IMR-90 (cell line): ENCODE measurements at regions not wholly inside any gene's neighbourhood (a gene's known extent, or its start where the extent isn't known, plus 50 kb on each side); places are given as distances from the start of the nearest gene placed in this dataset.

Experiments used
- ATAC-seq: fragments of 200-7000 bp; cut with Tn5 transposase; 2 replicates; pipeline ENCODE4 v1.9.1; 2020; ENCODE audit warnings: low read depth, mild to moderate bottlenecking, moderate library complexity
- BruUV-seq: library from RNA; stranded (reverse); fragments of 400-500 nt; replicated peaks from 2 replicates; lab custom pipeline; 2021; lab: Mats Ljungman, UMichigan
- CTCF ChIA-PET: fragments of 300-600 bp; formaldehyde crosslinking; extraction: SDS; loops from one replicate; lab custom pipeline; 2021; ENCODE audit warnings: antibody characterized with exemption; lab: Yijun Ruan, JAX
- POLR2A ChIA-PET: fragments of 300-600 bp; sonication (Branson Sonifier 250); formaldehyde crosslinking; loops from one replicate; lab custom pipeline; 2022; ENCODE audit warnings: antibody characterized with exemption; ENCODE audit not compliant: unreplicated experiment; lab: Charles Lee
- DNase-seq: peaks from one replicate; pipeline ENCODE4 v3.0.0; 2013
- H2AFZ ChIP-seq: replicated peaks from 2 replicates; pipeline ENCODE3; 2013; ENCODE audit warnings: low read length, mild to moderate bottlenecking; ENCODE audit not compliant: poor library complexity
- H2AK5ac ChIP-seq: 2 replicates; pipeline ENCODE4 v1.6.1; 2013; ENCODE audit warnings: low read depth, low read length, inconsistent platforms
- H2AK9ac ChIP-seq: replicated peaks from 2 replicates; pipeline ENCODE3; 2013; ENCODE audit warnings: mild to moderate bottlenecking, low read depth, low read length, moderate library complexity; ENCODE audit not compliant: poor library complexity
- H2BK120ac ChIP-seq: 2 replicates; pipeline ENCODE4 v1.6.1; 2013; ENCODE audit warnings: low read depth, low read length, inconsistent platforms
- H2BK15ac ChIP-seq: 3 replicates; pipeline ENCODE4 v1.6.1; 2013; ENCODE audit warnings: low read depth, low read length, inconsistent platforms
- H2BK20ac ChIP-seq: 2 replicates; pipeline ENCODE4 v1.6.1; 2013; ENCODE audit warnings: low read depth, mild to moderate bottlenecking, inconsistent platforms, low read length, moderate library complexity
- H2BK5ac ChIP-seq: 2 replicates; pipeline ENCODE4 v1.6.1; 2013; ENCODE audit warnings: mild to moderate bottlenecking, low read depth, low read length, inconsistent platforms; ENCODE audit not compliant: poor library complexity, severe bottlenecking
- H3K14ac ChIP-seq: replicated peaks from 2 replicates; pipeline ENCODE4 v1.6.1; 2013; ENCODE audit warnings: low read depth, low read length, inconsistent platforms
- H3K18ac ChIP-seq: 2 replicates; pipeline ENCODE4 v1.6.1; 2013; ENCODE audit warnings: low read depth, low read length, control low read depth
- H3K23ac ChIP-seq: 2 replicates; pipeline ENCODE4 v1.6.1; 2013; ENCODE audit warnings: low read depth, low read length, inconsistent platforms
- H3K27ac ChIP-seq: 2 replicates; pipeline ENCODE4 v1.5.1; 2013; ENCODE audit warnings: mild to moderate bottlenecking, control low read depth, low read length; ENCODE audit not compliant: insufficient read depth
- H3K27me3 ChIP-seq: 2 replicates; pipeline ENCODE4 v1.6.1; 2013; ENCODE audit warnings: low read length; ENCODE audit not compliant: control insufficient read depth, insufficient read depth
- H3K36me3 ChIP-seq: 2 replicates; pipeline ENCODE4 v1.6.1; 2013; ENCODE audit warnings: low read length, mixed read lengths; ENCODE audit not compliant: control insufficient read depth, insufficient read depth
- H3K4ac ChIP-seq: 2 replicates; pipeline ENCODE4 v1.6.1; 2013; ENCODE audit warnings: low read depth, low read length, inconsistent platforms
- H3K4me1 ChIP-seq: 2 replicates; pipeline ENCODE4 v1.6.1; 2013; ENCODE audit warnings: low read length, mixed read lengths; ENCODE audit not compliant: control insufficient read depth, insufficient read depth
- H3K4me2 ChIP-seq: 2 replicates; pipeline ENCODE4 v1.6.1; 2013; ENCODE audit warnings: low read depth, mild to moderate bottlenecking, control low read depth, low read length, moderate library complexity
- H3K4me3 ChIP-seq: 2 replicates; pipeline ENCODE4 v1.5.1; 2013; ENCODE audit warnings: low read depth, mild to moderate bottlenecking, control low read depth, low read length, moderate library complexity; ENCODE audit not compliant: insufficient read depth
- H3K56ac ChIP-seq: 2 replicates; pipeline ENCODE4 v1.6.1; 2013; ENCODE audit warnings: low read length, inconsistent platforms; ENCODE audit not compliant: insufficient read depth; ENCODE audit errors: extremely low read depth
- H3K79me1 ChIP-seq, 2 experiments: 2 replicates each; pipeline ENCODE4 v1.6.1; 2013; ENCODE audit warnings: low read length in 2 of 2, inconsistent platforms in 1 of 2, low read depth in 1 of 2
- H3K9ac ChIP-seq: 2 replicates; pipeline ENCODE4 v1.6.1; 2013; ENCODE audit warnings: low read depth, low read length, control low read depth
- H3K9me1 ChIP-seq: 2 replicates; pipeline ENCODE4 v1.6.1; 2013; ENCODE audit warnings: low read length, inconsistent platforms; ENCODE audit not compliant: insufficient read depth
- H3K9me3 ChIP-seq: 2 replicates; pipeline ENCODE4 v1.6.1; 2013; ENCODE audit warnings: low read length; ENCODE audit not compliant: control insufficient read depth, insufficient read depth
- H4K20me1 ChIP-seq: 2 replicates; pipeline ENCODE4 v1.6.1; 2013; ENCODE audit warnings: low read length, inconsistent platforms; ENCODE audit not compliant: insufficient read depth
- H4K5ac ChIP-seq: 2 replicates; pipeline ENCODE4 v1.6.1; 2013; ENCODE audit warnings: mild to moderate bottlenecking, low read depth, low read length, control low read depth
- H4K8ac ChIP-seq, 2 experiments: 2 replicates each; pipeline ENCODE4 v1.6.1; 2013; ENCODE audit warnings: low read depth in 2 of 2, low read length in 2 of 2, control low read depth in 1 of 2, inconsistent platforms in 1 of 2
- H4K91ac ChIP-seq: 2 replicates; pipeline ENCODE4 v1.6.1; 2013; ENCODE audit warnings: low read depth, low read length, inconsistent platforms; ENCODE audit not compliant: insufficient read depth
- BHLHE40 ChIP-seq: fragments of 150-350 bp; IDR thresholded peaks from 2 replicates; pipeline ENCODE4 v1.6.1; 2016; ENCODE audit warnings: mild to moderate bottlenecking, low read depth, low read length
- CEBPB ChIP-seq: IDR thresholded peaks from 2 replicates; pipeline ENCODE4 v1.6.1; 2012; ENCODE audit warnings: low read depth, low read length, improper control_type of control experiment
- CHD1 ChIP-seq: IDR thresholded peaks from 2 replicates; pipeline ENCODE4 v1.6.1; 2012; ENCODE audit warnings: low read depth, low read length, improper control_type of control experiment
- FOS ChIP-seq: fragments of 150-350 bp; IDR thresholded peaks from 2 replicates; pipeline ENCODE4 v1.6.1; 2016; ENCODE audit warnings: low read depth, low read length
- MAFK ChIP-seq: IDR thresholded peaks from 2 replicates; pipeline ENCODE4 v1.6.1; 2012; ENCODE audit warnings: low read depth, low read length, improper control_type of control experiment
- MAZ ChIP-seq: IDR thresholded peaks from 2 replicates; pipeline ENCODE4 v1.6.1; 2012; ENCODE audit warnings: low read depth, mild to moderate bottlenecking, low read length, improper control_type of control experiment, moderate library complexity, borderline replicate concordance
- MXI1 ChIP-seq: IDR thresholded peaks from 2 replicates; pipeline ENCODE4 v1.6.1; 2012; ENCODE audit warnings: low read depth, mild to moderate bottlenecking, low read length, moderate library complexity, borderline replicate concordance
- NFE2L2 ChIP-seq: fragments of 150-350 bp; IDR thresholded peaks from 2 replicates; pipeline ENCODE4 v1.6.1; 2016; ENCODE audit warnings: low read depth, mild to moderate bottlenecking, low read length
- POLR2A ChIP-seq: IDR thresholded peaks from 2 replicates; pipeline ENCODE4 v1.6.1; 2012; ENCODE audit warnings: mild to moderate bottlenecking, low read depth, low read length
- RAD21 ChIP-seq: IDR thresholded peaks from 2 replicates; pipeline ENCODE4 v1.6.1; 2012; ENCODE audit warnings: low read length, improper control_type of control experiment
- RCOR1 ChIP-seq: IDR thresholded peaks from 2 replicates; pipeline ENCODE4 v1.6.1; 2012; ENCODE audit warnings: mild to moderate bottlenecking, low read length, improper control_type of control experiment; ENCODE audit not compliant: insufficient replicate concordance
- RFX5 ChIP-seq: IDR thresholded peaks from 2 replicates; pipeline ENCODE4 v1.8.0; 2012; ENCODE audit warnings: low read depth, mild to moderate bottlenecking, low read length, moderate library complexity
- SMC3 ChIP-seq: fragments of 150-350 bp; IDR thresholded peaks from 2 replicates; pipeline ENCODE4 v1.6.1; 2016; ENCODE audit warnings: low read depth, mild to moderate bottlenecking, antibody characterized with exemption, low read length, moderate library complexity
- WGBS, 2 experiments: methylation state at CpG; one replicate each; pipeline versions ENCODE4 v1.1.5 to v1.1.7; 2013; ENCODE audit warnings: missing lambda C conversion rate in 2 of 2; ENCODE audit not compliant: insufficient read length in 1 of 2; ENCODE audit errors: extremely low coverage in 2 of 2; 5-methylcytosine and 5-hydroxymethylcytosine counted together
- dilution Hi-C: fragments of 300-500 bp; cut with HindIII; formaldehyde crosslinking; loops from one replicate; pipeline ENCODE4 v1.14.3; 2018; ENCODE audit warnings: low sequenced_read_pairs; ENCODE audit not compliant: unreplicated experiment
- in situ Hi-C: fragments of 300-500 bp; cut with MboI; formaldehyde crosslinking; loops from 3 replicates; pipeline ENCODE4 v1.14.3; 2019; ENCODE audit warnings: low sequenced_read_pairs, inconsistent platforms, mixed read lengths
- intact Hi-C: fragments of 100-400 bp; cut with micrococcal nuclease; formaldehyde crosslinking; loops from 2 replicates; pipeline ENCODE4 v1.10.0; 2022
- TF ChIP-seq, protein P1 (sequence below): conservative IDR thresholded peaks from 2 replicates; pipeline ENCODE4 v1.5.1; 2012; ENCODE audit warnings: mild to moderate bottlenecking, low read depth, low read length, improper control_type of control experiment
- TF ChIP-seq, protein P2 (sequence below): fragments of 150-350 bp; IDR thresholded peaks from 2 replicates; pipeline ENCODE4 v1.6.1; 2016; ENCODE audit warnings: low read depth, mild to moderate bottlenecking, low read length, moderate library complexity, borderline replicate concordance
- TF ChIP-seq, protein P3 (sequence below): fragments of 150-350 bp; IDR thresholded peaks from 2 replicates; pipeline ENCODE4 v1.6.1; 2017; ENCODE audit warnings: mild to moderate bottlenecking, antibody characterized with exemption, low read length, low read depth

DNA sequence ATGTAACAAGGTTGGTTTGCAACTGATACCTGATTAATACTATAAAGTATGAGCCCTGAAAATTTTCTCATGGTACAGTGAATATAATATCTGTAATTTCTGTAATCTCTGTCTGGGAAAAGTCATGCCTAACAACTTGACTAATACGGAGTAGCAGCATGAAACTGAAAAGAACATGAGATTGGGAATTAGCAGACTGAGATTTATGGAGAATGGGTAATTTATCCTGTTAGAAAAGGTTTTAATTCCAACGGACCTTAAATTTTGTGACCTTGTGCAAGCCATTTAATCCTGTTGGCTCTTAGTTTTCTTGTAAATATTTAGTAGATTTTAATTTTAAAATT is 90.2 kb upstream of the CMC1 start:
- no peak overlapping the region for H3K4ac ChIP-seq
- ATAC-seq, result no peak
- ChIA-PET CTCF (no interaction called here), POLR2A (no interaction called here)
- no peak overlapping the region for H3K4me2 ChIP-seq
- H2BK15ac ChIP-seq, result no peak overlapping the region
- H3K36me3 ChIP-seq, result no peaks in the 10 kb centered on the region
- DNase-seq, result no peak
- no peaks in the 10 kb centered on the region for H3K27me3 ChIP-seq
- no peak overlapping the region for H3K4me3 ChIP-seq
- no peak overlapping the region for H2BK5ac ChIP-seq
- intact Hi-C loops, result no loop called here
- H2BK20ac ChIP-seq, result no peak overlapping the region
- BruUV-seq, result no TSS peak
- no peak overlapping the region for H3K56ac ChIP-seq
- no peak overlapping the region for H4K5ac ChIP-seq
- no peaks in the 10 kb centered on the region for H3K79me1 ChIP-seq
- no peak overlapping the region for H3K23ac ChIP-seq
- H2AFZ ChIP-seq, result no peak overlapping the region
- H3K9me3 ChIP-seq, result no peaks in the 10 kb centered on the region
- H3K27ac ChIP-seq, result no peak overlapping the region
- in situ Hi-C loops, result no loop called here
- TF ChIP-seq, protein P1, sequence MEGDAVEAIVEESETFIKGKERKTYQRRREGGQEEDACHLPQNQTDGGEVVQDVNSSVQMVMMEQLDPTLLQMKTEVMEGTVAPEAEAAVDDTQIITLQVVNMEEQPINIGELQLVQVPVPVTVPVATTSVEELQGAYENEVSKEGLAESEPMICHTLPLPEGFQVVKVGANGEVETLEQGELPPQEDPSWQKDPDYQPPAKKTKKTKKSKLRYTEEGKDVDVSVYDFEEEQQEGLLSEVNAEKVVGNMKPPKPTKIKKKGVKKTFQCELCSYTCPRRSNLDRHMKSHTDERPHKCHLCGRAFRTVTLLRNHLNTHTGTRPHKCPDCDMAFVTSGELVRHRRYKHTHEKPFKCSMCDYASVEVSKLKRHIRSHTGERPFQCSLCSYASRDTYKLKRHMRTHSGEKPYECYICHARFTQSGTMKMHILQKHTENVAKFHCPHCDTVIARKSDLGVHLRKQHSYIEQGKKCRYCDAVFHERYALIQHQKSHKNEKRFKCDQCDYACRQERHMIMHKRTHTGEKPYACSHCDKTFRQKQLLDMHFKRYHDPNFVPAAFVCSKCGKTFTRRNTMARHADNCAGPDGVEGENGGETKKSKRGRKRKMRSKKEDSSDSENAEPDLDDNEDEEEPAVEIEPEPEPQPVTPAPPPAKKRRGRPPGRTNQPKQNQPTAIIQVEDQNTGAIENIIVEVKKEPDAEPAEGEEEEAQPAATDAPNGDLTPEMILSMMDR, result no peak
- TF ChIP-seq RAD21 (no peak), FOS (no peak), MAZ (no peak), POLR2A (no peak), MAFK (no peak), RFX5 (no peak), CHD1 (no peak), BHLHE40 (no peak), MXI1 (no peak), RCOR1 (no peak), SMC3 (no peak), CEBPB (no peak), NFE2L2 (no peak)
- TF ChIP-seq, protein P2, sequence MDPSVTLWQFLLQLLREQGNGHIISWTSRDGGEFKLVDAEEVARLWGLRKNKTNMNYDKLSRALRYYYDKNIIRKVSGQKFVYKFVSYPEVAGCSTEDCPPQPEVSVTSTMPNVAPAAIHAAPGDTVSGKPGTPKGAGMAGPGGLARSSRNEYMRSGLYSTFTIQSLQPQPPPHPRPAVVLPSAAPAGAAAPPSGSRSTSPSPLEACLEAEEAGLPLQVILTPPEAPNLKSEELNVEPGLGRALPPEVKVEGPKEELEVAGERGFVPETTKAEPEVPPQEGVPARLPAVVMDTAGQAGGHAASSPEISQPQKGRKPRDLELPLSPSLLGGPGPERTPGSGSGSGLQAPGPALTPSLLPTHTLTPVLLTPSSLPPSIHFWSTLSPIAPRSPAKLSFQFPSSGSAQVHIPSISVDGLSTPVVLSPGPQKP, result no peak
- TF ChIP-seq, protein P3, sequence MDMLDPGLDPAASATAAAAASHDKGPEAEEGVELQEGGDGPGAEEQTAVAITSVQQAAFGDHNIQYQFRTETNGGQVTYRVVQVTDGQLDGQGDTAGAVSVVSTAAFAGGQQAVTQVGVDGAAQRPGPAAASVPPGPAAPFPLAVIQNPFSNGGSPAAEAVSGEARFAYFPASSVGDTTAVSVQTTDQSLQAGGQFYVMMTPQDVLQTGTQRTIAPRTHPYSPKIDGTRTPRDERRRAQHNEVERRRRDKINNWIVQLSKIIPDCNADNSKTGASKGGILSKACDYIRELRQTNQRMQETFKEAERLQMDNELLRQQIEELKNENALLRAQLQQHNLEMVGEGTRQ, result no peak
- WGBS, 2 experiments, result no CpG with 5 or more reads among the region's 2 CpGs
- H2AK9ac ChIP-seq, result no peak overlapping the region
- H4K8ac ChIP-seq, result no peak overlapping the region
- H2AK5ac ChIP-seq, result no peak overlapping the region
- H4K91ac ChIP-seq, result no peak overlapping the region
- H4K20me1 ChIP-seq, result no peaks in the 10 kb centered on the region
- H3K9ac ChIP-seq, result no peak overlapping the region
- no peaks in the 10 kb centered on the region for H3K9me1 ChIP-seq
- no peaks in the 10 kb centered on the region for H3K4me1 ChIP-seq
- no peak overlapping the region for H3K14ac ChIP-seq
- dilution Hi-C loops, result no loop called here
- H2BK120ac ChIP-seq, result no peak overlapping the region
- no peak overlapping the region for H3K18ac ChIP-seq
